Vagina (tissue), 2 donors: ENCODE measurements at regions not wholly inside any gene's neighbourhood (a gene's known extent, or its start where the extent isn't known, plus 50 kb on each side); places are given as distances from the start of the nearest gene placed in this dataset.

Source experiments
- DNase-seq, 2 donors: peaks; one replicate each; pipeline ENCODE4 v3.0.0-alpha.2; 2017; ENCODE audit errors: extremely low spot score in 2 of 2
- H3K27ac ChIP-seq: fragments of 200-600 bp; sonication (generic); one replicate; pipeline ENCODE4 v1.5.1; 2019
- H3K27me3 ChIP-seq: fragments of 200-600 bp; sonication (generic); one replicate; pipeline ENCODE4 v1.5.1; 2019
- H3K36me3 ChIP-seq, 2 donors: fragments of 200-600 bp; sonication (generic); one replicate each; pipeline ENCODE4 v1.5.1; 2017 to 2019
- H3K4me1 ChIP-seq: fragments of 200-600 bp; sonication (generic); one replicate; pipeline ENCODE4 v1.5.1; 2019
- H3K4me3 ChIP-seq, 2 donors: fragments of 200-600 bp; sonication (generic); 1 replicate in 1 of 2; 2 replicates in 1 of 2; pipeline ENCODE4 v1.5.1; 2016 to 2019
- H3K9me3 ChIP-seq: fragments of 200-600 bp; sonication (generic); one replicate; pipeline ENCODE4 v1.5.1; 2019
- CTCF ChIP-seq, 3 experiments: fragments of 450-650 bp in 2 of 3; fragments of 200-600 bp in 1 of 3; sonication (generic) in 1 of 3; IDR thresholded peaks; one replicate each; pipeline ENCODE4 v1.5.1; 2017 to 2019; ENCODE audit warnings: antibody characterized with exemption in 3 of 3, mild to moderate bottlenecking in 2 of 3, moderate library complexity in 2 of 3
- POLR2A ChIP-seq, 2 donors: fragments of 450-650 bp; IDR thresholded peaks; one replicate each; pipeline ENCODE4 v1.6.1; 2017; ENCODE audit warnings: antibody characterized with exemption in 2 of 2, mild to moderate bottlenecking in 2 of 2, moderate library complexity in 2 of 2
- POLR2AphosphoS5 ChIP-seq, 2 donors: sonication (generic); formaldehyde crosslinking; IDR thresholded peaks; one replicate each; pipeline ENCODE4 v1.9.0; 2017; ENCODE audit warnings: antibody characterized with exemption in 2 of 2, mild to moderate bottlenecking in 2 of 2, low read depth in 1 of 2; ENCODE audit not compliant: insufficient read depth in 1 of 2
- intact Hi-C: fragments of 100-400 bp; cut with DNase I; formaldehyde crosslinking; loops from one replicate; pipeline ENCODE4 v1.15.1; 2023

GRCh38 chr15:61489571-61489970, 260.5 kb upstream of the RORA start:
- intact Hi-C loops = no loop called here
- Histone ChIP-seq H3K4me3 (no peak overlapping the region), H3K4me1 (no peaks in the 10 kb centered on the region), H3K36me3 (no peaks in the 10 kb centered on the region), H3K27me3 (no peaks in the 10 kb centered on the region), H3K9me3 (no peaks in the 10 kb centered on the region), H3K27ac (peak overlapping the region; percentile 60)
- TF ChIP-seq CTCF (IDR thresholded peaks at IDR 0.05) (no peak), POLR2A (IDR thresholded peaks at IDR 0.05) (no peak), POLR2AphosphoS5 (IDR thresholded peaks at IDR 0.05; ENCODE audit: insufficient read depth in 1 of 2, low read depth in 1 of 2) (no peak)
- no peak for DNase-seq

DNA sequence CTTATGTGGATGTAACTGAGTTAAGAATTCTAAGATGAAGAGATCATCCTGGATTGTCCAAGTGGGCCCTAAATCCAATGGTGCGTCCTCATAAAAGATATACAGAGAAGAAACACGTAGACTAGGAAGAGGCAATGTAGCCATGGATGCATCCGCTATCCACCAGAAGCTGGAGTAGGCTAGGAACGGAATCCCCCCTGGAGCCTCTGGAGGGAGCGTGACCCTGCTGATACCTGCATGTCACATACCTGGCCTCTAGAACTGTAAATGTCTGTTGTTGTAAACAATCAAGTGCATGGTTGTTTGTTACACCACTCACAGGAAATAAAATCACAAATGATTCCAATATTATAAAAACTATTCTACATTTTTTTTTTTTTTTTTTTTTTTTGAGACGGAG, 254.5 kb upstream of the RORA start:
- H3K27me3 ChIP-seq = no peaks in the 10 kb centered on the region
- no peak for DNase-seq
- no peaks in the 10 kb centered on the region for H3K9me3 ChIP-seq
- TF ChIP-seq POLR2AphosphoS5 (IDR thresholded peaks at IDR 0.05; ENCODE audit: insufficient read depth in 1 of 2, low read depth in 1 of 2) = no peak
- no peak for TF ChIP-seq POLR2A (IDR thresholded peaks at IDR 0.05)
- no peak for TF ChIP-seq CTCF (IDR thresholded peaks at IDR 0.05)
- intact Hi-C loops = no loop called here
- no peak overlapping the region for H3K27ac ChIP-seq
- no peaks in the 10 kb centered on the region for H3K4me1 ChIP-seq
- no peaks in the 10 kb centered on the region for H3K36me3 ChIP-seq
- no peak overlapping the region for H3K4me3 ChIP-seq

GRCh38 chr15:61481886-61482285, 252.8 kb upstream of the RORA start:
- intact Hi-C loops = no loop called here
- Histone ChIP-seq H3K36me3 (no peaks in the 10 kb centered on the region), H3K27me3 (no peaks in the 10 kb centered on the region), H3K9me3 (no peaks in the 10 kb centered on the region), H3K4me1 (no peaks in the 10 kb centered on the region), H3K27ac (no peak overlapping the region), H3K4me3 (no peak overlapping the region)
- no peak for DNase-seq
- TF ChIP-seq CTCF (IDR thresholded peaks at IDR 0.05) = no peak
- no peak for TF ChIP-seq POLR2AphosphoS5 (IDR thresholded peaks at IDR 0.05; ENCODE audit: insufficient read depth in 1 of 2, low read depth in 1 of 2)
- TF ChIP-seq POLR2A (IDR thresholded peaks at IDR 0.05) = no peak

DNA sequence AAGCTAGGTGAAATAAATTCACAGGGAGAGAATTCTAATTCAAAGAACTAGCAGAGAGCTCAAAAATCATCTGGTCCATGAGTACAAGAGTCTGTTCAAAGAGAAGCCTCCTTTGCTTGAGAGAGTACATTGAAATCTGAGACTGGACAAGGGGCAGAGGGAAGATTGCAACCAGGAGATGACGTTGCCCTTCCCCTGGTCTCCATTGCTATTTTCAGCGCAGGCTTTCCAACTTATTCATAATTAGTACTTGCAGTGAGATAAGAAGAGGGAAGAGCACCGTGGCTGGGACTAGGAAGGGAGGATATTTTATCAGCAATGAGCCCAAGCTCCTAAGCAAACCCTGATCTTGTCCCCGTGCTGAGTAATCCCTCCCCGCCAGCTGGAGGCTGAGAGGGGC, 251.8 kb upstream of the RORA start:
- intact Hi-C loops = no loop called here
- no peak overlapping the region for H3K27ac ChIP-seq
- no peak overlapping the region for H3K4me3 ChIP-seq
- no peaks in the 10 kb centered on the region for H3K36me3 ChIP-seq
- no peaks in the 10 kb centered on the region for H3K27me3 ChIP-seq
- TF ChIP-seq POLR2A (IDR thresholded peaks at IDR 0.05) (no peak), CTCF (IDR thresholded peaks at IDR 0.05) (no peak), POLR2AphosphoS5 (IDR thresholded peaks at IDR 0.05; ENCODE audit: insufficient read depth in 1 of 2, low read depth in 1 of 2) (no peak)
- no peaks in the 10 kb centered on the region for H3K4me1 ChIP-seq
- no peak for DNase-seq
- no peaks in the 10 kb centered on the region for H3K9me3 ChIP-seq

DNA sequence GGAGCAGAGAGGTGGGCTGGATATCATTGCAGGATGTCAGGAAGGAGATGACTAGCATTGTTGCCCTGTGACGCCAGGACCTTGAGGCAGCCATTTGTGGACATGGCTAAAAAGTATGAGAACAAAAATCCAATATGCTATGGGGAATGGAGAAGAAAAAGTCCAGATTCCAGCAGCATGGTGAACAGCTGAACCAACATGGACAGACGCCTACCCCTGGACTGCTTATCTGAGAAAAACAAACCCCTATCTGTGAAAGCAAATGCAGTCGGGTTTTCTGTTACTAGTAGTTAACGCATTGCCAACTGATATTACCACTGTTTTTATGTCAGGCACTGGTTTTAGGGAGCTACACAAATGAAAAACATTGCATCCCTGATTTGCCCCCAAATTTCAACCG, 251.2 kb upstream of the RORA start:
- H3K27ac ChIP-seq = no peak overlapping the region
- no peaks in the 10 kb centered on the region for H3K9me3 ChIP-seq
- intact Hi-C loops = no loop called here
- no peak overlapping the region for H3K4me3 ChIP-seq
- DNase-seq = no peak
- no peaks in the 10 kb centered on the region for H3K4me1 ChIP-seq
- no peaks in the 10 kb centered on the region for H3K36me3 ChIP-seq
- H3K27me3 ChIP-seq = no peaks in the 10 kb centered on the region
- no peak for TF ChIP-seq CTCF (IDR thresholded peaks at IDR 0.05)
- no peak for TF ChIP-seq POLR2AphosphoS5 (IDR thresholded peaks at IDR 0.05; ENCODE audit: insufficient read depth in 1 of 2, low read depth in 1 of 2)
- no peak for TF ChIP-seq POLR2A (IDR thresholded peaks at IDR 0.05)
